ENCODE measurements at regions not wholly inside any gene's neighbourhood (a gene's known extent, or its start where the extent isn't known, plus 50 kb on each side); places are given as distances from the start of the nearest gene placed in this dataset.

GRCh38 chr2:176569574-176569973 is 300.3 kb downstream of the MTX2 start:
- TF ChIP-seq CSRNP3 (CRISPR knock-in tag; IDR thresholded peaks at IDR 0.05) (no peak), CSDC2 (CRISPR knock-in tag; IDR thresholded peaks at IDR 0.05) (no peak), ZFP30 (CRISPR knock-in tag; IDR thresholded peaks at IDR 0.05) (no peak), ZNF8 (CRISPR knock-in tag; IDR thresholded peaks at IDR 0.05) (no peak), SNAI2 (CRISPR knock-in tag; IDR thresholded peaks at IDR 0.05) (no peak), RARB (CRISPR knock-in tag; IDR thresholded peaks at IDR 0.05) (no peak), GLIS3 (CRISPR knock-in tag; IDR thresholded peaks at IDR 0.05) (no peak), ZC3H10 (CRISPR knock-in tag; IDR thresholded peaks at IDR 0.05) (no peak)
- TF ChIP-seq, protein P1, sequence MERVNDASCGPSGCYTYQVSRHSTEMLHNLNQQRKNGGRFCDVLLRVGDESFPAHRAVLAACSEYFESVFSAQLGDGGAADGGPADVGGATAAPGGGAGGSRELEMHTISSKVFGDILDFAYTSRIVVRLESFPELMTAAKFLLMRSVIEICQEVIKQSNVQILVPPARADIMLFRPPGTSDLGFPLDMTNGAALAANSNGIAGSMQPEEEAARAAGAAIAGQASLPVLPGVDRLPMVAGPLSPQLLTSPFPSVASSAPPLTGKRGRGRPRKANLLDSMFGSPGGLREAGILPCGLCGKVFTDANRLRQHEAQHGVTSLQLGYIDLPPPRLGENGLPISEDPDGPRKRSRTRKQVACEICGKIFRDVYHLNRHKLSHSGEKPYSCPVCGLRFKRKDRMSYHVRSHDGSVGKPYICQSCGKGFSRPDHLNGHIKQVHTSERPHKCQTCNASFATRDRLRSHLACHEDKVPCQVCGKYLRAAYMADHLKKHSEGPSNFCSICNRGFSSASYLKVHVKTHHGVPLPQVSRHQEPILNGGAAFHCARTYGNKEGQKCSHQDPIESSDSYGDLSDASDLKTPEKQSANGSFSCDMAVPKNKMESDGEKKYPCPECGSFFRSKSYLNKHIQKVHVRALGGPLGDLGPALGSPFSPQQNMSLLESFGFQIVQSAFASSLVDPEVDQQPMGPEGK (CRISPR knock-in tag; IDR thresholded peaks at IDR 0.05; ENCODE audit: borderline replicate concordance) = no peak
- TF ChIP-seq, protein P2, sequence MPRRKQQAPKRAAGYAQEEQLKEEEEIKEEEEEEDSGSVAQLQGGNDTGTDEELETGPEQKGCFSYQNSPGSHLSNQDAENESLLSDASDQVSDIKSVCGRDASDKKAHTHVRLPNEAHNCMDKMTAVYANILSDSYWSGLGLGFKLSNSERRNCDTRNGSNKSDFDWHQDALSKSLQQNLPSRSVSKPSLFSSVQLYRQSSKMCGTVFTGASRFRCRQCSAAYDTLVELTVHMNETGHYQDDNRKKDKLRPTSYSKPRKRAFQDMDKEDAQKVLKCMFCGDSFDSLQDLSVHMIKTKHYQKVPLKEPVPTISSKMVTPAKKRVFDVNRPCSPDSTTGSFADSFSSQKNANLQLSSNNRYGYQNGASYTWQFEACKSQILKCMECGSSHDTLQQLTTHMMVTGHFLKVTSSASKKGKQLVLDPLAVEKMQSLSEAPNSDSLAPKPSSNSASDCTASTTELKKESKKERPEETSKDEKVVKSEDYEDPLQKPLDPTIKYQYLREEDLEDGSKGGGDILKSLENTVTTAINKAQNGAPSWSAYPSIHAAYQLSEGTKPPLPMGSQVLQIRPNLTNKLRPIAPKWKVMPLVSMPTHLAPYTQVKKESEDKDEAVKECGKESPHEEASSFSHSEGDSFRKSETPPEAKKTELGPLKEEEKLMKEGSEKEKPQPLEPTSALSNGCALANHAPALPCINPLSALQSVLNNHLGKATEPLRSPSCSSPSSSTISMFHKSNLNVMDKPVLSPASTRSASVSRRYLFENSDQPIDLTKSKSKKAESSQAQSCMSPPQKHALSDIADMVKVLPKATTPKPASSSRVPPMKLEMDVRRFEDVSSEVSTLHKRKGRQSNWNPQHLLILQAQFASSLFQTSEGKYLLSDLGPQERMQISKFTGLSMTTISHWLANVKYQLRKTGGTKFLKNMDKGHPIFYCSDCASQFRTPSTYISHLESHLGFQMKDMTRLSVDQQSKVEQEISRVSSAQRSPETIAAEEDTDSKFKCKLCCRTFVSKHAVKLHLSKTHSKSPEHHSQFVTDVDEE (CRISPR knock-in tag; IDR thresholded peaks at IDR 0.05) = no peak
